HG03060 (cell line): ENCODE measurements at regions not wholly inside any gene's neighbourhood (a gene's known extent, or its start where the extent isn't known, plus 50 kb on each side); places are given as distances from the start of the nearest gene placed in this dataset.
"Not testable (repeated sequence)": the region's sequence is repeated elsewhere in the genome, so short reads cannot be mapped to it uniquely, and the experiment has no call there.

Experiments
- ATAC-seq: cut with Tn5 transposase; IDR thresholded peaks from one replicate; pipeline ENCODE4 v1.9.1; 2021; ENCODE audit warnings: low read depth, moderate number of reproducible peaks; ENCODE audit not compliant: unreplicated experiment

- no peak for ATAC-seq
These were observed 483.0 kb upstream of the ID4 start for GRCh38 chr6:19354181-19354580.

- no peak for ATAC-seq
These were observed 480.5 kb upstream of the ID4 start for GRCh38 chr6:19356692-19357091.

- ATAC-seq = no peak
These were observed 474.8 kb upstream of the ID4 start for GRCh38 chr6:19362396-19362795.

- ATAC-seq = no peak
These were observed 468.7 kb upstream of the ID4 start for GRCh38 chr6:19368511-19368910.

GRCh38 chr6:19369785-19370184, 467.4 kb upstream of the ID4 start:
- ATAC-seq = no peak

GRCh38 chr6:19370831-19371230, 466.3 kb upstream of the ID4 start:
- ATAC-seq = no peak

GRCh38 chr6:19375613-19376012, 461.6 kb upstream of the ID4 start:
- no peak for ATAC-seq

- no peak for ATAC-seq
These were observed 459.4 kb upstream of the ID4 start for GRCh38 chr6:19377722-19378121.

GRCh38 chr6:19380293-19380692, 456.9 kb upstream of the ID4 start:
- ATAC-seq = no peak

- ATAC-seq = no peak
These were observed 454.5 kb upstream of the ID4 start for GRCh38 chr6:19382676-19383075.

GRCh38 chr6:19391926-19392325, 445.2 kb upstream of the ID4 start:
- no peak for ATAC-seq

- ATAC-seq = no peak
These were observed 443.1 kb upstream of the ID4 start for GRCh38 chr6:19394051-19394450.

- no peak for ATAC-seq
These were observed 442.5 kb upstream of the ID4 start for GRCh38 chr6:19394687-19395086.

- ATAC-seq = no peak
These were observed 441.9 kb upstream of the ID4 start for GRCh38 chr6:19395316-19395715.

GRCh38 chr6:19399406-19399805, 437.8 kb upstream of the ID4 start:
- no peak for ATAC-seq

- ATAC-seq = not testable (repeated sequence)
These were observed 432.3 kb upstream of the ID4 start for GRCh38 chr6:19404884-19405283.

GRCh38 chr6:19408331-19408730, 428.8 kb upstream of the ID4 start:
- no peak for ATAC-seq

GRCh38 chr6:19410481-19410880, 426.7 kb upstream of the ID4 start:
- no peak for ATAC-seq

- ATAC-seq = no peak
These were observed 423.8 kb upstream of the ID4 start for GRCh38 chr6:19413323-19413722.

- no peak for ATAC-seq
These were observed 421.4 kb upstream of the ID4 start for GRCh38 chr6:19415605-19416326.

GRCh38 chr6:19416811-19417210, 420.4 kb upstream of the ID4 start:
- no peak for ATAC-seq

- no peak for ATAC-seq
These were observed 419.5 kb upstream of the ID4 start for GRCh38 chr6:19417713-19418112.

GRCh38 chr6:19424853-19425252, 412.3 kb upstream of the ID4 start:
- no peak for ATAC-seq
